Stimulated activated CD8-positive, alpha-beta memory T cell treated with anti-CD3 and anti-CD28 coated beads, Interleukin-12 subunit alpha, Interleukin-12 subunit beta, amount 100 ng/mL, for 4 hours (primary cell): ENCODE measurements at regions not wholly inside any gene's neighbourhood (a gene's known extent, or its start where the extent isn't known, plus 50 kb on each side); places are given as distances from the start of the nearest gene placed in this dataset.
"Not testable (repeated sequence)": the region's sequence is repeated elsewhere in the genome, so short reads cannot be mapped to it uniquely, and the experiment has no call there.

ENCODE experiments used
- DNase-seq: peaks from one replicate; pipeline ENCODE4 v3.0.0-alpha.2; 2020; ENCODE audit warnings: low read depth

DNA sequence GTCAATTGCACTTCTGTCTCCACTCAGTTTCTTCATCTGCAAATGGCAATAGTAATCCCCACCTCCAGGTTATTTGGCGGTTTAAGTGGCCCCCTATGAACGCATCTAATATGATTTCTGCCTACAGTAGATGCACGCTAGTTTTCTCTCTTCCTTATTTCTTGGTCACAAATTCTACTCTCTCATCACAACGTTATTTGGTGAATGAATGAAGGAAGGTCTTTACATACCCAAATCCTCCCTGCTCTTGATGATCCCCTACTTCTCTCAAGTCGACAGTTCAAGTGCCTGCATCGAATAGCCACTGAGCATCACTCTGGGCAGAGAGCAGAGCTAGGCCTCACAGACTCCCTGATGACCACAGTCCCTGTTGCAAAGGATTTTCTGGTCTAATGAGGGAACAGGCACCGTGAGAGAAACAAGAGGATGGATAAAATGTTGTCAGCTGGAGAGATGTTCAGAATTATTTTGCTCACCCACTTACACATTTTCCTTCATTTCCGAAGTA is 181.2 kb upstream of the SMAD3 start:
- no peak for DNase-seq

- DNase-seq = no peak
These were observed 180.7 kb upstream of the SMAD3 start for GRCh38 chr15:66884661-66885237.

DNA sequence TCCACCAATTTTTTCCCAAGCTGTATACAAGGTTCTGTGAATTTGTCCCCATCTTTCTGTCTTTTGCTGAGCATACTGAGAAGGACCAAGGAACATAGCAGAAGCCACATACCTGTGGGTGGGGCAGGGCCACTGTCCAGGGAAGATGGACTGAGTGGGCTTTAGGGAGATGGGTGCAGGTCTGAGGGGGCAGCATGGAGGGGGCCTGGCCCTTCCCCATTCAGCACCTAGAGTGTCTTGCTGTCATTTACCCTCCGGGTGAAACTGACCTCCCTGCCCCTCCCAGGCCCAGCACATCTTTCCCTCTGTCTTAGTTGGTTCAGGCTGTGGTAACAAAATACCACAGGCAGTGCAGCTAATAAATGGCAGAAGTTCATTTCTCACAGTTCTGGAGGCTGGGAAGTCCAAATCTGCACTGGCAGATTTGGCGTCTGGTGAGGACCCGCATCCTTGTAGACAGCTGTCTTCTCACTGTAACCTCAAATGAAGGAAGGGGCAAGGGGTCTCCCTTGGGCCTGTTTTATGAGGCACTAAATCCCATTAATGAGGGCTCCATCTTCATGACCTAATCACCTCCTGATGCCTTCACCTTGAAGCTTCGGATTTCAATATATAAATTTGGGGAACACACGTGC is 180.0 kb upstream of the SMAD3 start:
- no peak for DNase-seq

- DNase-seq = no peak
These were observed 179.1 kb upstream of the SMAD3 start for GRCh38 chr15:66886241-66886675.

DNA sequence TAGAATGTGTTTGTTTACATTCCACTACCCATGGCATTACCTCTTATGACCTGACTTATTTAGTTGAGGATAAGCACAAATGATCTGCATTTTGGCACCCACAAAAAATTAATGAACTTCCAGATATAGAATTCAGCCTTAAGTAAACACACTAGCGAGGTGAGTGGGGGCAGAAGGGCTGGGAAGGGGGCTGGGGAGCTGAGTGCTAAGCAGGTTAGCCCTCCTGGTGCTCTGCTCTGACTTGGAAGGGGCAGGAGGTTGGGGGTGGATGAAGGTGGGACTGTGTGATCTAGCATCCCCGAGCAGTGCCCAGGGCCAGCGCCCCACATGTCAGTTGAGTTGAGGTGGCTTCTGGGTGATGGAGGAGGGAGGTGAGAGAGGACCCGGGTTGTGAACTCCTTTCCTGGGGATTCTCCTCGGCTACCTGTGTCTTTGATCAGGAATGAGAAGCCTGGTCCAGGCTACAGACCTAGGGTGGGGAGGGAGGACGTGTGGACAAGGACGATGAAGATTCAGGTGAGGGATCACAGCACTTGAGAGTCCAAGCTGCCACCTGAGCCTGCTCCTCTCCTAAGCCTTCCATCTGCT is 178.6 kb upstream of the SMAD3 start:
- DNase-seq = no peak

DNA sequence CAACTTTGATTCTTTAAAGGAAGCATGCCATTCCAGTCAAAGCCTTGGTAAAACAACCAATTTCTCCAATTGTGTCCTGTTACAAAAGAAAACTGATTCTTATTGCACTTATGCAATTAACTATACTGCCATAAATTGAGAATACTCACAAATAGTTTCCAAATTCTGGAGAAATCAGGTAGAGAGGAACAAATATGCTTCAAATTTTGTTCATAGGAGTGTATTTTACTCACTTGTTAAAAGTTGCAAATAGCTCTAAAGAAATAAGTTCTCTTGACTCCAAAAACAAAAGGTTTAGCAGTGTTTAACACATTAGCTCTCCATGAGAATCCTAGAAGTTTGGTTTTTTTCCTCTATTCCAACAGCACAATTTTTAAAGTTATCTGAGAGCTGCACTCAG is 176.1 kb upstream of the SMAD3 start:
- DNase-seq = not testable (repeated sequence)

- DNase-seq = no peak
These were observed 173.6 kb upstream of the SMAD3 start for GRCh38 chr15:66891776-66892175.

DNA sequence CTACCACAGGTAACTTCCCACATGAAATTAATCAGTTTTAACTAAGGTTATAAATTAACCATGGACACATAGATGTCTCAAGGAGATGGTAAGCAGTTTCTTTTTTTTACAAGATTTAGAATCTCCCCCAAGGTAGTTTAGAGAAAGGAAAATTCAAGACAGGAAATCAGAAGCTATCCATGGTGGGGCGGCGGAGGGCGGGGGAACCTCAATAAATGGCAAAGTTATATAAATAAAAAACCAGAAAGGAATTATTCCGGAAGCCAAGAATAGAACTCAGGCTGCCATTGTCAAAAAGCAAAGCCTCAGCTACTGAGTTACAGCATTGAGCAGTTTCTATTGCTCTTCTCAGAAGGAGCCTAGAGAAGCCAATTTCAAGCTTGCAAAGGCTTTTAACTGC is 172.1 kb upstream of the SMAD3 start:
- DNase-seq = no peak

- DNase-seq = no peak
These were observed 171.0 kb upstream of the SMAD3 start for GRCh38 chr15:66894363-66894762.

DNA sequence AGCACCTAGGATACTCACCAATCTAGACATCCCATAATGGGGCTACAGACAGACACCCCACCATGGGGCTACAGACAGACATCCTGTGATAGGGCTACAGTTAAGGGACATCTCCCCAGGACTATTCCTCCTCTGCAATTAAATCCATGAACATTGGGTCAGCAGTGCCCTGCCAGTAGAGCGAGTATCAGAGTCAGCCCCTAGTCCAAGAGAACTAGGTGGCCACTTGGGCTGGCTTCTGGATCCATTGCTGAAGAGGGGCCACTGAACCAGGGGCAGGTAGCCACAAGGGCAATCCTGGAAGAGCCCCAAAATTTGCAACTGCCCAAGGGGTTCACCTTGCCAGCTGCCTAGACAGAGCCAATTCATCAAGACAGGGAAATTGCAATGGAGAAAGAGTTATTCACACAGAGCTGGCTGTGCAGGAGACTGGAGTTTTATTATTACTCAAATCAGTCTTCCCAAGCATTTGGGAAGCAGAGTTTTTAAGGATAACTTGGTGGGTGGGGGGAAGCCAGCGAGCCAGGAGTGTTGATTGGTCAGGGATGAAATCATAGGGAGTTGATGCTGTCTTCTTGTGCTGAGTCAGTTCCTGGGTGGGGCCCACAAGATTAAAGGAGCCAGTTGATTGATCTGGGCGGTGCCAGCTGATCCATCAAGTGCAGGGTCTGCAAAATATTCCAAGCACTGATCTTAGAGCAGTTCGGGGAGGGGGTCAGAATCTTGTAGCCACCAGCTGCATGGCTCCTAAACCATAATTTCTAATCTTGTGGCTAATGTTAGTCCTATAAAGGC is 170.2 kb upstream of the SMAD3 start:
- no peak for DNase-seq

DNA sequence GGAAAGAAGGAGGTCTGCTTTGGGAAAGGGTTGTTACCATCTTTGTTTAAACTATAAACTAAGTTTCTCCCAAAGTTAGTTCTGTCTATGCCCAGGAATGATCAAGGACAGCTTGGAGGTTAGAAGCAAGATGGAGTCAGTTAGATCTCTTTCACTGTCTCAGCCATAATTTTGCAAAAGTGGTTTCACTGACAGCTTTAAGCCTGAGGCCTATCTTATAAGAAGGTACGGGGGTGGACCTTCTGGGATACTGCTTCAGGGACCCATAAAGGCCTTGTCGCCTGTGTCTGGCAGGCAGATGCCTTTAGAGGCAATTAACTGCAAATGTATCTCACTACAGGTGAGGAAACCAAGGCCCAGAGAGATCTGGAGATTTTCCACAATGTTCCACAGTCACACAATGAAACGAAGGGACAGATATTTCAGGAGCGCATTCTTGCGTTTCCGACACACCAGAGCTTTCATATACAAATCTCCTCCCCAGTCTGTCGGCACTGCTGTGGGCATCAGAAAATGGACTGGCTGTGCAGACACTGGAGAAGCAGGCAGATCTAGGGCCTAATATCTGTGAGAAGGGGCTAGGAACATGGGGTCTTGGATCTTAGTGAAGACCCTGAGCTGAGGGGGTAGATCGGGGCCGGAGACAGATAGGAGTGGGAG is 169.5 kb upstream of the SMAD3 start:
- no peak for DNase-seq

DNA sequence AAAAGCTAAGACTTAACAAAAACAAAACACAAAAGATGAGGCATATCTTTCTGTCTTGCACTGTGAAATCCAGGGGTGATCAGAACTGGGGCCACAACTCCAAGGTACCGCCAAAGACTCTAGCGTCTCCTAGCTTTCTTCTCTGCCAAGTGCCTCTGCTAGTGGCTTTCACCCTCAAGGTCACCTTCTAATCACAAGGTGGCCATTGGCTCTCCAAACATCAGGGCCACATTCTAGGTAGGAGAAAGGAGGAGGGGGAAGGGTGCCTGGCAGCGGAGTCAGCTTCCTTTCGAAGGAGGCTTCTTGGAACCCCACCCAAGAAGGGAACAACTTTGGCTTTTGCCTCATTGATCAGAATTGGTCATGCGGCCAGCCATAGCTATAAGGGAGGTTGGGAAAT is 168.8 kb upstream of the SMAD3 start:
- no peak for DNase-seq

GRCh38 chr15:66897416-66897815 is 168.0 kb upstream of the SMAD3 start:
- no peak for DNase-seq

DNA sequence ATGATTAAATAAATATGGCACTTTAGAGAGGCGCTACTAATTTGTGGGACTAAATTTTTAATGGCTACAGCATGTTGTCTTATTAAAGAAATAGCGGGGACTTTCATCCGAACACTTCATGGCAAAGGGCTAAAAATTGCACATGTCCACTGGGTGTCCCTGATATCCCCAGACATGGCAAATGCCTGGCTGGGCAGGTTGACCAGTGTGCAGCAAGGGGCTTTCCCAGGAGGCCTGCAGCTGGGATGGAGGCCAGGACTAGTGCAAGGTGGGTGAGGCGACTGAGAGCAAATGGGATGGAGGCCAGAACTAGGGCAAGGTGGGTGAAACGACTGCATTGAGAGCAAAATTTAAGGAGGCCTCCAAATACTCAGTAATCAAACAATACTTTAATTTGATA is 167.4 kb upstream of the SMAD3 start:
- DNase-seq = no peak

DNA sequence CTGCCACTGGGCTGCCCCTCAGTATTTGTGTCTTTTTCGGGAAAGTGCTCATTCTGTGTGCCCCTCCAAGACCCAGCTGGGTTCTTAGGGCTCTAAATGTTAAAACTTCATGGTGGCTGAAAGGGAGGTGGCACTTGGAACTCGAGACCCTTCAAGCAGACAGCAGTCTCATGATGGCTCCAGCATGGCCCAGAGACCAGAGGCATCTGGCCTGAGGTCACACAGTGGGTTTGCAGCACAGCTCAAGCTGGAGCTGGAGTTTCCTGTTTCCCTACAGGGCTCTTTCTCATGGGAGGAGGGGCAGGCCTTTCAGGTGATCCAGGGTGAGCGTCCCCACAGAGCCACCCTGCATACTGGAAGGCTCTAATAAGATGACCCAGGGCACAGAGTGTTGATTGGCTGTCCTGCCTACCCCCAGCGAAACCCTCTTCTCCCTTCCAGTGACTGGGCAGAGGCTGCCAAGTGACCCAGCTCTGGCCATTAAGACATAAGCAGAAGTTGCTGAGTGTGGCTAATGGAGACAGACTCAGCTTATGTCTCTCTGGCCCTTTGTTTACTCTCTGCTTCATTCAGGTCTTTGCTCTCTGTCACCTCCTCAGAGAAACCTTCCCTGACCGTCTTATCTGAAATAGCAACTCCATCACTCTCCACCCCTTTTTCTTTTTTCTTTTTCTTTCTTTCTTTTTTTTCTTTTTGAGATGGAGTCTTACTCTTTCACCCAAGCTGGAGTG is 166.6 kb upstream of the SMAD3 start:
- DNase-seq = no peak

GRCh38 chr15:66899555-66900350 is 165.6 kb upstream of the SMAD3 start:
- no peak for DNase-seq

GRCh38 chr15:66900586-66901310 is 164.7 kb upstream of the SMAD3 start:
- DNase-seq = no peak

- no peak for DNase-seq
These were observed 163.9 kb upstream of the SMAD3 start for GRCh38 chr15:66901336-66902100.

- no peak for DNase-seq
These were observed 160.2 kb upstream of the SMAD3 start for GRCh38 chr15:66905185-66905584.
